ENCODE measurements at regions not wholly inside any gene's neighbourhood (a gene's known extent, or its start where the extent isn't known, plus 50 kb on each side); places are given as distances from the start of the nearest gene placed in this dataset.

- no peak for DNase-seq
- ATAC-seq (ENCODE audit: poor library complexity): no peak
- intact Hi-C loops (cut with DNase I): no loop called here
Measured at GRCh38 chr12:115774148-115774895, 503.2 kb downstream of the MED13L start.

DNA sequence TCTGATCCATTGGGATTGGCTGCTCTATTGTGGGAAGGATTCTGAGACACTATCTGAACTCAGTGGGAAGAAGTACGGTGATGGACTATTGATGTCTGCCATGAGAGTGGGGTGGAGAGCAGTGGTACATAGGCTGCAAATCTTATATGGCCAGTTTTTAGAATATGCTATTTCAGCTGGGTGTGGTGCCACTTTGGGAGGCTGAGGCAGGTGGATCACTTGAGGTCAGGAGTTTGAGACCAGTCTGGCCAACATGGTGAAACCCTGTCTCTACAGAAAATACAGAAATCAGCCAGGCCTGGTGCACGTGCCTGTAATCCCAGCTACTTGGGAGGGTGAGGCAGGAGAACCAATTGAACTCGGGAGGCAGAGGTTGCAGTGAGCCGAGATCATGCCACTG is 505.9 kb downstream of the MED13L start:
- no peak for DNase-seq
- intact Hi-C loops (cut with DNase I): no loop called here
- ATAC-seq (ENCODE audit: poor library complexity): no peak

DNA sequence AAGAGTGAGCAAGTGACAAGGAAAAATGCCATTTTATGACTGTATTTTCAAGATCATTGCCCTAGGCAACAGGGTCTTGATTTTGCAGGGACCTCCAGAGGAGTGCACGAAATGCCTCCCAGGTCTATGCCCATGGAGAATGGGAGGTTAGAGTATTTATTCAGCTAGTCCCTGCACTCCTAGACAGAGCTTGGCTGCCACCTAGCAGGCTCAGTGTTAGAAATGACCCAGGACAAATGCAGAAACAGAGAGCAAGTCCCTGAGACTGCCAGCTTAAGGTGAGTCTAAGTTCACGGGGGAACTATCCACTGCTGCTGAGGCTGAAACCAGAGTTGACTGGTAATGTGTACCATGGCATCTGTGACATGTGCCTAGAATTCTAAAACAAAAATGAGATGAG is 506.4 kb downstream of the MED13L start:
- no peak for DNase-seq
- intact Hi-C loops (cut with DNase I): no loop called here
- ATAC-seq (ENCODE audit: poor library complexity): peak; percentile 52

GRCh38 chr12:115770643-115771042 is 506.9 kb downstream of the MED13L start:
- intact Hi-C loops (cut with DNase I): no loop called here
- ATAC-seq (ENCODE audit: poor library complexity): no peak

DNA sequence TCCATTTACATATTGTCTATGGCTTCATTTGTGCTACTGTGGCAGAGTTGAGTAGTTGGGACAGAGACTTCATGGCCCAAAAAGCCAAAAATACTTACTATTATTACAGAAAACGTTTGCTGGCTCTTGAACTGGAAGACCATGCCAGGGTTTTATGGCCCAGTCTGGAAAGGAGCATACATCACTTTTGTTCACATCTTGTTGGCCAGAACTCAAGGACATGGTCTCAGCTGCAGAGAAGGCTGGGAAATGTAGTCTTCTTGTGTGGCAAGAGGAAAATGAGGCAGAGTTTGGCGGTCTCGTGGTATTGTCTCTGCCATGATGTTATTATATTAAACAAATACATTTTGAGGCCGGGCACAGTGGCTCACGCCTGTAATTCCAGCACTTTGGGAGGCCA is 509.6 kb downstream of the MED13L start:
- DNase-seq (no peak), ATAC-seq (ENCODE audit: poor library complexity) (no peak)
- intact Hi-C loops (cut with DNase I): no loop called here

More at GRCh38 chr12:115770643-115771042, 506.9 kb downstream of the MED13L start:
- DNase-seq: no peak

GRCh38 chr12:115763982-115764621 is 513.4 kb downstream of the MED13L start:
- intact Hi-C loops (cut with DNase I): no loop called here
- no peak for ATAC-seq (ENCODE audit: poor library complexity)
- no peak for DNase-seq

DNA sequence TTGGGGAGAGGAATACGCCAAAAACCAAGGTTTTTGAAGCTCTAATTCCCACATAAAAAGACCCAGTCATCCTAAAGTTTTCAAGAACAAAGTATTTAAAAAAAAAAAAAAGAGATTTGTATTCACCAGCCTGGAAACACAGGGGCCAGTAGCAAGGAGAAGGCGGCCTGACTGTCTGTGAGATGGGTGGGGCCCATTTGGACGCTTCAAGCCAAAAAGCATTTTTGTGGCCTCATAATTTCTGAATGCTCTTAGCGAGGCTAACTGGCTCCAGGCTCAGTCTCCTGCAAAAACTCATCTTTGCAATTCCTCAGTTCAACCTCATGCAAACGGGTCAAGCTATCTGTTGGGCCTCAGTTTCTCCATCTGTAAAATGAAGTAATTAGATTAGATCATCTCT is 514.1 kb downstream of the MED13L start:
- ATAC-seq (ENCODE audit: poor library complexity): no peak
- intact Hi-C loops (cut with DNase I): no loop called here

DNA sequence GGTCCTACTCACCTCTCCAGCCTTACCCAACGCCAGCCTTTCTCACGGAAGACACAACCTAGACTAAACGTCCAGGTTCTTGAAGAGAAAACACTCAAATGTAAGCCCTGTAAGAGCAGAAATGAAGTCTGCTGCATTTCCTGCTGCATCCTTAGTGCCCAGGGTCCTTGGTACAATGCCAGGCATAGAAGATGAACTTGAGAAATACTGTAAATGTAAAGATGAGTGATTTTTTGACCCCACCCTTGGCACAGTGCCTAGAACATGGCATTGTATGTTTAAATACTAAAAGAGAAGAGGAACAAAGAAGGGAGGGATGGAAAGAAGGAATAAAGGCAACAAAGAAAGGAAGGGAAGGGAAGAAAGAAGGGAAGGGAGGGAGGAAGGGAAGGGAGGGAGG is 514.6 kb downstream of the MED13L start:
- DNase-seq (no peak), ATAC-seq (ENCODE audit: poor library complexity) (no peak)
- intact Hi-C loops (cut with DNase I): no loop called here

More for the DNA sequence above, 514.1 kb downstream of the MED13L start:
- no peak for DNase-seq

- intact Hi-C loops (cut with DNase I): no loop called here
- no peak for ATAC-seq (ENCODE audit: poor library complexity)
- DNase-seq: no peak
Measured at GRCh38 chr12:115761784-115762183, 515.7 kb downstream of the MED13L start.

DNA sequence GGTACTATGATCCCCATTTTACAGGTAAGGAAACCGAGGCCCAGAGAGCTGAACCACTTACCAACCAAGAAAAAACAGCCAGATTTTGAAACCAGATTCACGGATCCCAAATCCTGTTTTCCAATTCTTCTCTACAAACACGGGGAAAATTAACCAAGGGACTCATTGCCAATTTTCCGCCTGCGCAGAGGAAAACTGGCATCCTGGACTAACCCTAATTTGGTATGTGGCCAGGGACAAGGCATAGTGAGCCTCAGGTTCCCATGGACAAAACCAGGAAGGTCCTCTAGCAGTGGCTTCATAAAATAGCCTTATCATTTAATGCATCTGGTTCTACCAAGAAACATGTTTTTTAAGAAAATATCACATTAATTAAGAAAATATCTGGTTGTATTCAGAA is 517.3 kb downstream of the MED13L start:
- intact Hi-C loops (cut with DNase I): no loop called here
- no peak for DNase-seq
- no peak for ATAC-seq (ENCODE audit: poor library complexity)

- ATAC-seq (ENCODE audit: poor library complexity) (no peak), DNase-seq (no peak)
- intact Hi-C loops (cut with DNase I): loop anchor here (5.0 kb wide), 1 partner anchor 158 kb away; no protein-coding TSS in a partner anchor
Measured at GRCh38 chr12:115758877-115759620, 518.4 kb downstream of the MED13L start.

DNA sequence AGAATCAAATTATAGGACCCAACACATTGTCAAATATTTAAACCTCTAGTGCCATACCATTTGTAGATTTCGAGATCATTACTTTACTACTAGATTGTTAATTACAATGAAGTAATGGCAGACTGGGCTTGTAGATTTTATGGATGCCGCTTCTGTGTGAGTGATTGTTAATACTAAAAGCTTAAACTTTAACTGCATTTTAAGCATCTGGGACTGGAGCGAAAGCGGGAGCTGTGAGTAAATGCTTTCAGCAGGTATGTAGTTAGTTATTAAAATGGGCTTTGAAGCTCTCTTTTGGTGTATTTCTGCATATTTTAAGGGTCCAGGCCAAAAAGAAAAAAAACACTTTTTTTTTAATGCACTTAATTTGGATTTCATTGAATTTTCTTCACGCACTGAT is 519.3 kb downstream of the MED13L start:
- intact Hi-C loops (cut with DNase I): loop anchor here (5.0 kb wide), 1 partner anchor 159 kb away; no protein-coding TSS in a partner anchor
- no peak for ATAC-seq (ENCODE audit: poor library complexity)

GRCh38 chr12:115756804-115757203 is 520.7 kb downstream of the MED13L start:
- ATAC-seq (ENCODE audit: poor library complexity) (no peak), DNase-seq (no peak)
- intact Hi-C loops (cut with DNase I): loop anchor here (5.0 kb wide), 1 partner anchor 160 kb away; no protein-coding TSS in a partner anchor

More for the DNA sequence above, 519.3 kb downstream of the MED13L start:
- no peak for DNase-seq

GRCh38 chr12:115756271-115756670 is 521.2 kb downstream of the MED13L start:
- ATAC-seq (ENCODE audit: poor library complexity): no peak
- intact Hi-C loops (cut with DNase I): loop anchor here (5.0 kb wide), 1 partner anchor 161 kb away; no protein-coding TSS in a partner anchor

DNA sequence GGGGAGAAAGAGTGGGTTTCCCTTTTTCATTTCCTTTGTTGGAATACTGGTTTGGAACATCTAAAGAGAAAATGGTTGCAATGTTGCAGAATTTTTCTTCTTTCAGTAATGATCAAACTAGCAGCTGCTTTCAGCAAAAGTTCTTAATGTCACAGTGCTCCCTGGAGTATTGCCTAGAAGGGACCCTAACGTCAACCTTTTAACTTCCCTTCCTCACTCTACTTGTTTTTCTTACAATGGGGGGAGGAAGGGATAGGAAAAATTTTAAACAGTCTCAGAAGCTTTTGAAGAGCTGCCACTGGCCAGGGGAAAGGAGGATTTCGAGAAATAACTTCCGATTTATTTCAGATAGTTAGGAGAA is 521.8 kb downstream of the MED13L start:
- ATAC-seq (ENCODE audit: poor library complexity) (no peak), DNase-seq (no peak)
- intact Hi-C loops (cut with DNase I): loop anchor here (5.0 kb wide), 1 partner anchor 162 kb away; no protein-coding TSS in a partner anchor

More at GRCh38 chr12:115756271-115756670, 521.2 kb downstream of the MED13L start:
- DNase-seq: no peak

DNA sequence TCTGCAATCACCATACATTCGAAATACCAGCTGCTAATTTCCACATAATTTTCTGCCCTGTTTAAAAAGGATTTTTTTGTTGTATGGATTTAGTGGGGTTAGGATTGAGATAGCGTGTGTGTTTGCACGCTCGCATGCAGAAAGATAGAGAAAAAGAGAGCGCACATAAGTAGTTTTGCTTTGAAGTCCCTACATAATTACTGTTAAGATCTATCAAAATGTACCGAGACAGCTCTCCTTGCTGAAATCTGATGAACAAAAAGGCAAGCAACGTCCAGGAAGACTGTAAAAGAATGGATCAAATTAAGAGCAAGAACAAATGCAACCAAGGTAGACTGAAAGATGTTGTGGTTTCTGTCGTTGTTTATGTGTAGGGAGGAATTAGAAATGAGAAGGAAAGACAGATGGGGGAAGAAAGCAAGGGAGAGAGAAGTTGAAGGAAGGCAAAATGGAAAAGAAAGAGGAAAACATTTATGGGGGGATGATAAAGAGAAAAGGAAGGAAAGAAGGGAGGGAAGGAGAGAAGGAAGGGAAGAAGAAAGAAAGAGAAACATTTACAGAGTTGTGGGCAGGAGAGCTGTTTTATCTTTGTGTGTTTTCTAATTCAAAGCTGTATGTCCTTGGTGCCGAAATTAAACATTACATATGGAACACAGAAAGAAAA is 522.3 kb downstream of the MED13L start:
- intact Hi-C loops (cut with DNase I): loop anchor here (5.0 kb wide), 1 partner anchor 162 kb away; no protein-coding TSS in a partner anchor
- DNase-seq (no peak), ATAC-seq (ENCODE audit: poor library complexity) (no peak)

- ATAC-seq (ENCODE audit: poor library complexity): peak; percentile 92
- intact Hi-C loops (cut with DNase I): loop anchor here (5.0 kb wide), 1 partner anchor 1086 kb away; no protein-coding TSS in a partner anchor
- DNase-seq: no peak
Measured at GRCh38 chr12:115752913-115753726, 524.4 kb downstream of the MED13L start.

- no peak for DNase-seq
- no peak for ATAC-seq (ENCODE audit: poor library complexity)
- intact Hi-C loops (cut with DNase I): loop anchor here (5.0 kb wide), 1 partner anchor 1085 kb away; no protein-coding TSS in a partner anchor
Measured at GRCh38 chr12:115752156-115752555, 525.3 kb downstream of the MED13L start.
